Occipital lobe (tissue), 1 donor: ENCODE measurements at regions not wholly inside any gene's neighbourhood (a gene's known extent, or its start where the extent isn't known, plus 50 kb on each side); places are given as distances from the start of the nearest gene placed in this dataset.

ENCODE experiments used
- DNase-seq: peaks from one replicate; lab custom pipeline; 2025; lab: John Stamatoyannopoulos, UW

DNA sequence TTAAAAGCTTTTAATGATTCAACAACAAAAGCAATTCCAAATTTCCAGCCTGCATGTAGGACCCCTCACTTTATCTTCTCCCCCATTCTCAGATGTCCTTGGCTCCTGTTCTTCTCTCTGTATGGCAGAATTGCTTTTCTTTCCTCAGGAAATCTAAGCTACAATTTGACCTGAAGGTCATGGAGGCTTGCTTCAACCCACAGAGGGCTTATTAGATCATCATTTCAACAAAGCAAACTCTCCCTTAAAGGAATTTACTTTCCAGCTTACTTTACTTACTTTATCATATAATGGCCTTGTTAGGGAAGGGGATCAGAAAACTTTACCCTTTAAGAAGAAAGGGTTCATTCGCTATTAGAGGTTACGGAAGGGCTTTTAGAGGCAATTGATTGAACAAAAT, 211.5 kb downstream of the RAD51AP2 start:
- no peak for DNase-seq

DNA sequence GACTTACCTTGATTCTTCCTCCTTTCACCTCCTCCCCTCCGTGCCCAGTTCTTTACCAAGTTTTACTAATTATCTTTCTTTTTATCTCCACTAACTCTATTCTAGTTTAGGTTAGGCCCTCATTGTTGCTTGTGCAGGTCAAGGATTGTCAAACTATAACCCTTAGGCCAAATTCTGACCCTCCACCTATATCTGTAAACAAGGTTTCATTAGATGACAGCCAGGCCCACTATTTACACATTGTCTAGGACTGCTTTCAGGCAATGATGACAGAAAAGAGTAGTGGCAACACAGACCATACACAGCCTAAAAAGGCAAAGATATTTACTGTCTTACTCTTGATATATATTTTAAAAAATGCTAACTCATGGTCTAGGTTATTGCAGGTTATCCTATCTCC, 212.0 kb downstream of the RAD51AP2 start:
- no peak for DNase-seq

DNA sequence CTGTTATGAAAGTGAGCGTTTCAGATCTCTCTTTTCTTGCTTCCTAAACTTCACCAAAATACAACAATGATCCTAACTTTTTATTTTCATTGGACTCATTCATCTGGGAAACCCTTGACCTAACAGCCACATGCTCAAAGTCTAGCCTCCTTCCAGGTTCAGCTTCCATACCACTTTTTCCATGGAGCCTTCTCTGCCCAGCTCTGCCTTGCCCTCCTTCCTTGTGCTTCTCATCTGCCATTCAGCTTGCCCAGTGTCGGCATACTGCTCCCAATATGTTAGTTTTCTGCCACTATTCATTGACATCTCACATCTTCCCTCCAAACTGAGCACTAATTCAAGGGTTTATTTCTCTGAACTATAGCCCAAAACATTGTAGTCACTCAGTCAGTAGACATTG, 214.7 kb downstream of the RAD51AP2 start:
- no peak for DNase-seq

DNA sequence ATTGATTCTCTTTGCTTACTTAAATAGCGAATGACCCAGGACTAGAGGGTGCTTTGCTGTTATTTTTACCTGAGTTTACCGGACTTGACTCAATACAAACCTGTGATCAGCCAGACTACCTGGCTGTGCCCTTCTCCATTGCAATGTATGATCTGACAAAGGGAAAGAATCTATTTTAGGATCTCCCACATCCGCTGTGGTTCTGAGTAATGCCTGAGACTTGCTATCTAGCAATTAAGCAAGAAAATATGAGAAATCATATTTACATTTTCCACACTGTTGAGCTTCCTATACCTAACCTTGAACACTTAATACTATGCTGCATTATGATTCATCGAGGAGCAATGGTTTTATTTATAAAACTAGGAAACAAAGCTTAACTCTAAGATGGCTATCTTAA, 215.2 kb downstream of the RAD51AP2 start:
- no peak for DNase-seq

DNA sequence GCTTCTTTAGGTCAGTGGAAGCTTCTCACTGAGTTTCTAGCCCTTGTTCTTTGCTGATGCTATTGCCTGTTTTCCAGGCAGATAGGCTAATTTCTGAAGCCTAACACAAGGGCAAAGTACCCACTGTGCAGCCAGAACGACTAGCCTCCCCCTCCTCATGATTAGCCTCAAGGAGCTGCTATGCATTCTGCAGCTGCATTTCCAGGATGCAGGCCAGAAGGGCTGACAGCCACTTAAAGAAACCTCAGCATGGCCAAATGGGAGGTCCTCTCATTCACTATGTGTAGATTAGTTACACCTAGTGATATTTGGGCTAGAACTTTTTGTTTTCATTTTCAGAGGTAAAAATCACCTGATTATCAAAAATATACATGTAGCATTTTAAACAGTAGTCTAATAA, 216.0 kb downstream of the RAD51AP2 start:
- no peak for DNase-seq

DNA sequence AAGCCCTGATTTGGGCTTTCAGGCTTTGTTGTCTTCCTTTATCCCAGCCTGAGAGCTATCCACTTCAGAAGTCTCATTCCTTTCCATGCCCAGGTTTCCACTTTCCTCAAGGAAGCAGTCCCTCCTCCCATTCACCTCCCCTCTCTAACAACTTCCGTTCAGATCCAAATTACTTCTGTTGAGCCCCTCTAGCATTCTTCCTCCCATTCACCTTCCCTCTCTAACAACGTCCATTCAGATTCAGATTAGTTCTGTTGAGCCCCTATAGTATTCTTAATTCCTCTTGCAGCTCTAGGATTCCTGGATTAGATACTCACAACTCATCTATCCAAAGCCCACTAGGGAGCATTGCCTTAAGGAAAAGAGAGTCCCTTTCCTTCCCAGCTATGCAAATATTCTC, 216.8 kb downstream of the RAD51AP2 start:
- DNase-seq: no peak

DNA sequence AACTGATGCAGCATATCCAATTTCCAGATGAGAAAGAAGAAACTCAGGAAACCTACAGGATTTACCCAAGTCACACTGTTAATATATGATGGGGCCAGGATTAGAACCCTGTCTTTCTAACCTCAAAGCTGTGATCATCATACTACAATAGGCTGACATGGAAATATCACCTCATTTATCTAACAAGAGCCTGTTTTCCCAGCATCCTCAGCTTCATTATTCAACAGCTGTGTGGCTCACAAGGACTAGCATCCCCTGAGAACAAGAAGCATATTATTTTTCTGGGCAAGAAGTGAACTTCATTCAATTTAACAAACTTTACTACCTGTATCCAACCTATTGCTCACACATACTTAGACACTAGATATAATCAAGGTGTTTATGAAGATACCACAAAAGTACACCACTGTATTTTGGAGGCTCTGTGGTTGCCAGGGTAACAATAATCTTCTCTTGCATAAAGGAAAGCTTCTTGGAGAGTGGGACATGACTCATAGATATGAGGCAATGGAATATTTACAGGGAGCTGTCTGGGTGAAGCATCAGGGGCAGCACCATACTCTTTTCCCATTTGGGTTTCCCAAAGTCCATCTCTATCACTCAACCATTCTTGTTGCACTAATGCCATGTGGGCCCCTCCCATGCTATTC, 218.2 kb downstream of the RAD51AP2 start:
- DNase-seq: no peak

DNA sequence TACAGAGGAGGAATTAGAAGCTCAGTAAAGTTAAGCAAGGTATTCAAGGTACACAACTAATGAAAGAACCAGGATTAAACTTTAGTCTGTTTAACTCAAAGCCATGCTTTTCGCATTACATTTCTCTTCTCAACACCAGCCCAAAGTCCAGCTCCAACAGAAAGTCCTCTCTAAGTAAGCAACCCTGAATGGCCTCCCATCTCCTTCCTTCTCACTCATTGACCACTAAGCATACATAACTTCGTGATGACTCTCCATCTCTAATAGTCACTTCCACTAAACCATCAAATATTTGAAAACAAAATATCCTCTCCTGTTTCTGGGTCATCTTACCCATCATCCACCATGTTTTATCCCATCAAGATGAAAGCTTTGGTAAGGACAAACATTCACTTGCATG, 219.8 kb downstream of the RAD51AP2 start:
- DNase-seq: no peak

DNA sequence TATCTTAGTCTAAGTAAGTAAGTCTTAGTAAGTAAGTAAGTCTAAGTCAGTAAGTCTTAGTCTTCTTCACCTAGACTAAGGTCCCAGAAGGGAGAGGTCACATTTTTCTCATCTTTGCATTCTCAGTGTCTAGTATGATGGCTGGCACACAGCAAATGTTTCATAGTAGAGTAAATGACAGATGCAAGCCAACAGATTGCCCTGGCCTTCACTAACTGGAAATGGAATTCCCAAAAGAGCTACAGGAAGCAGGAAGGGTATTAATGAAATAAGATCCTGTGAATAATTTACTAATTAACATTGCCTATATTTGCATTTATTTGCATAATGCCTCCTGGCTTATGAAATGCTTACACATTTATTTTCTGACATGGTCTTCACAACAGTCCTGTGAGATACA, 221.6 kb downstream of the RAD51AP2 start:
- DNase-seq: no peak

DNA sequence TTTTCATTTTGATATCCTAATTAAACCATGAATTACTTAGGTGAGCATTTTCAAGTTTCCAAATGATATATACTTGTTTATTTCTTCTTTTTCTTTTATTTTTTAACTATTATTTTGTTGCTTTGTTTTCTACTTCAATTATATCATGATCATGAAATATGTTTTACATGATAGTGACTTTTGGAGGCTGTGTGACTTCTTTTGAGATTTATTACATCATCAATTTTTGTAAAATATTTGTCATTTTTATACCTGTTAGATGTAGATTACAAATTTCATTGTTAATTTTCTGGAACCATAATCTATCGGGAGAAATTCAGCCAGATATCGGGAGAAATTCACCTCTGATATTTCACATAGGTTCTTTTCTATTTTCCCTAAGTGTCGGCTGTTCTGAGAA, 228.6 kb downstream of the RAD51AP2 start:
- no peak for DNase-seq

DNA sequence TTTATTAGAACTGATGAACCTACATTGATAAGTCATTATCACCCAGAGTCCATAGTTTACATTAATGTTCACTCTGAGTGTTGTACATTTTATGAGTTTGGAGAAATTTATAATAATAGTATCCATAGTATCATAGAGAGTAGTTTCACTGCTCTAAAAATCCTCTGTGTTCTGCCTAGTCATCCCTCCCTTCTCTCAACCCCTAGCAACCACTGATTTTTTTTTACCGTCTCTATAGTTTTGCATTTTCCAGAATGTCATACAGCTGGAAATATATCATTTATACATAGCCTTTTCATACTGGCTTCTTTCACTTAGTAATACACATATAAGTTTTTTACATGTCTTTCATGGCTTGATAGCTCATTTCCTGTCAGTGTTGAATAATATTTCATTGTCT, 231.1 kb downstream of the RAD51AP2 start:
- no peak for DNase-seq

DNA sequence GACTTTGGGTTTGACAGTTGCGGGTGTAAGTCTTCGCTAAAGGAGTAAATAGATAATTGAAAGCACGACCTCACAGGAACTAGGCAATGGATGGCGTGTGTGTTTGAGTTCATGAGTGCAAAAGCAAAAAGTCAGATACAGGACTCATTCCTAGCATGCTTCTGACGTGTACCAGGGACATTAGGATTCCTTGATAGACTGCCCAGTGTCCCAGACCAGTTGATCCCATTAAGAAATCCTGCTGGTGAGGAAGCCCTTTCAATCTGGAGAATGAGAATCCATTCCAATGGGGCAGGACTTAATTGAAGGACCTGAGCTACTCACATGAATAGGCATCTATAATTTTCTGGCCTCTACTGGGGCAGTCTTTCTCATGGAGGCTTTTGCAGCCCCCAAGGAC, 235.4 kb downstream of the RAD51AP2 start:
- DNase-seq: no peak

DNA sequence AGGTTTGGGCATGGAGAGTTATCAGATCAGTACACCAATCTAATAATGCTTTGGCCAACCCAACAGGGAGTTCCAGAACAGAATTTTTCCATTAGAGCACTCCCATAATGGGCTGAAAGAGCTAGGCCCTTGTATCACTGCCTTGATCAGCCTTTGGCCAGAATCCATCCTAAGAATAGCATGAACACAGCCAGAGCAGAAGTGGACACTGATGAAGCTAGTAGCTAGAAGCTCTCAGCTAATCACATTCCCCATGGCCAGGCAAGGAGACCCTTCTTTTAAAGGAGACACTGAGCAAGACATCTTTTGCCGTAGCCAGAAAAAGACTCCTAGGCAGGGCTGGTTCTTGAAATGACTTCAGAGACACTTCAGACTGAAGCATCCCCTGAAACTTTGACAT, 236.0 kb downstream of the RAD51AP2 start:
- DNase-seq: no peak

DNA sequence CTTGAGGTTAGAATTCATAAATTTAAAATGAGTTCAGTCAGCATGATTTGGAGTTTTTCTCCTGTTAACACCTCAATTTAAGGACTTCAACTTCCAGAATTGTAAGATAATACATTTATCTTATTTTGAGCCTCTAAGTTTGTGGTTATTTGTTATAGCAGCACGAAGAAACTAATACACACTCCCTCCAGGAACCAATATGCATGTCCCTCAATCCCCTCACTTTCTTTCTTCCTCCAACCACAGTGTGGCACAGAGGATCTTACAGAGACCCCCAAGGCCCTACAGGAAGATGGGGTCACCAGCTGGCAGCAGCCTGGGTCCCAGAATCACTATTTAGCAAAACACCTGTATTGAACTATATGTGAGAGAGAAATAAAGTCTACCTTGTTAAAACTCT, 242.0 kb downstream of the RAD51AP2 start:
- no peak for DNase-seq

DNA sequence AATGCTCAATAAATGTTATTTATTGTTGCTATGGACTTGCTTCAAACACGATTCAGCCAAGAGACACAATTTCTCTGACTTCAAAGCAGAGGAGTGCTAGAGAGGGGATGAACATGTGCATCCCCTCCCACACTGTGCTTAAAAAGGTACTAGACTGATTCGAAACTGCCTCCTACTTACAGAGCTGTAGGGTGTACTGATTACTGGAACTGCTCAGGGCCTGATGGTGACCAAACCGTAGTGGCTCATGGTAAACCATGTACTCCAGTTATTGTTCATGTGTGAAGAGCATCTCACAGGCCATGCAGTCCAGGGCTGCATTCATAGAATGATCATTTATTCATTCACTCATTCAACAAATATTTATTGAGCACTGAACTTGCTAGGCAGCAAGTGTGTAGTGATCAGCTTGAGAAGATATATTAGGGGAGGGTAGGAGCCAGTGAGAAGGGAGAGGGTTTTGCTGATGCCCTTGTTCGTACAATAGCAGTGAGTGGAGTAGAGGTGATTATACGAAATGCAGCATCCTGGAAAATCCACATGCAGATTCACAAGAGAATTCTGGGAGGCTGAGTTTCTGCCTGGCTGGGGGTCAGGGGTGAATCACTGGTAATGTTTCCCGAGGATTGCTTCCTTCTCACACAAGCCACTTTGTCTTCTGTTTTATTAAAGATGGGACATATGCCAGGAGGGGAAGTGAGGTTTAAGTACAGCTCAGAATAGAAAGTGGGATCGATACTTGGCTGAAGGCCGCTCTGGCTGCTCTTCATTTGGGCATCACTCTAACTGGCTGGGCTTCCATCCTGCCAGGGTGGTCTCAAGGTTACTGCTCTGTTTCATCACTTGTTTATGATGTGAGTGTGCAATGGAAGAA, 245.4 kb downstream of the RAD51AP2 start:
- no peak for DNase-seq

DNA sequence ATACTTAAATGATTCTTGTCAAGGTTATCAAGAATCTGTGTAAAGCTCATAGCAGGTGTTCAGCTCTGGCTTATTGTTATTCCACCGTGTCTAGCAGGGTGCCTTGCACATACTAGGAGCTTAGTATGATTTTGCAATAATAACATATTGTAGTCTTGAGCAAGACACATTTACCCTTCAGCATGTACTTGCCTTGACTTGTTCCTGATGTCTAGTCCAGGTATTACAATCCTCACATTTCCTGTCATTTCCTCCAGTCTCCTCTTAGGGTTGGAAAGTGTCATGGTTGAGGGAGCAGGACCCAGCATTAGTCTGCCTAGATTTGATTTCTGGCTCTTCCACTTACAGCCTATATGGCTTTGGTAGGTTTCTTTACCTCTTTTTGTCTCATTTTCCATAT, 246.1 kb downstream of the RAD51AP2 start:
- DNase-seq: no peak

DNA sequence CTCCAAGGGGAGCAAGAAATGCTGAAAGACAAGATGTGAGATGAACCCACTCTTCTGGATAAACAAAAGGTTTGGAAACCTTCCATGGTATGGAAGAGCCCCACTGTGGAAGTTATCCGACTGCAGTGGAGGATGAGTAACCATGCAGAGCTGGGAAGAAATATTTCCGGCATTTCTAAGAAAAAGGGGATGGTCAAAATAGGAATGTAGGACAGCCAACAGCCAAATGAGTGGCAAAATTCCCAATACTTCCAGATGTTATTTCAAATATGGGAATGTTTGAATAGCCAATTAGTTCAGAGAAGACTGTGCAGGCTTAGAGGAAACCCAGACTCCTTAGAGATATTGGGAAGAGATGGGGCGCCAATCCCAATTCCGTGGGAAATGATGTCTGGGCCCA, 246.8 kb downstream of the RAD51AP2 start:
- no peak for DNase-seq

DNA sequence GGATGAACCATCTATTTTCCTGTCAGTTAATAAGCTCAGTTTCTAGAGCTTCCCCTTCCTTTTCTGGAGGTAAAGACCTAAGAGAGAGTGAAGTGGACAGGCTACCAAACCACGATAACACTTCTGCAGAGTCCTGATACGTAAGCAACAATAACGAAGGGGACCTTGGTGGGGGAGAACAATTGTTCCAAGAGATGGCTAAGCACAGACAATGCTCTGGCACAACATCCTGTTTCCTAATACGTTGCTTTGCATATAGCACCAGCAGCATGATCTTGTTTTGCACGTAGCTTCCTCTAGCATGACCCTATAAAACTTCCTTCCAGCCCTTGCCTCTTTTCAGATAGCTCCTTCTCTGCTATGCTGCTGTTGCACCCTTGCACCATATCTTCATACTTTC, 247.3 kb downstream of the RAD51AP2 start:
- no peak for DNase-seq

DNA sequence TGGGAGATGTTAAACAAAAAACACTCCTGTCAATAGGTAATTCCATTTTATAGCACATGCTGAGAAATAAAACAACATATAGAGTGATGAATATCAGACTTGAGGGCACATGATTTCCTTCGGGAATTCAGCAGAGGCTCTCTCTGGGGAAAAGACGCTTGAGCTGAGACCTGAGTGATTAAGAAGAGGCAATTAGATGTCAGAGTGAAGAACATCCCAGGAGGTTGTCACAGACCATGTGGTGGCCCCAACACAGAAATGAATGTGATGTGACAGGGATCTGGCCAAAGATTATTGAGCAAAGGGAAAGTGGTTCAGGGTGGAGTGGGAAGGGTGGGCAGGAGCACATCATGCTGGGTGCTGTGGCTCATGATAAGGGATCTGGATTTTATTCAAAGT, 254.7 kb downstream of the RAD51AP2 start:
- no peak for DNase-seq

DNA sequence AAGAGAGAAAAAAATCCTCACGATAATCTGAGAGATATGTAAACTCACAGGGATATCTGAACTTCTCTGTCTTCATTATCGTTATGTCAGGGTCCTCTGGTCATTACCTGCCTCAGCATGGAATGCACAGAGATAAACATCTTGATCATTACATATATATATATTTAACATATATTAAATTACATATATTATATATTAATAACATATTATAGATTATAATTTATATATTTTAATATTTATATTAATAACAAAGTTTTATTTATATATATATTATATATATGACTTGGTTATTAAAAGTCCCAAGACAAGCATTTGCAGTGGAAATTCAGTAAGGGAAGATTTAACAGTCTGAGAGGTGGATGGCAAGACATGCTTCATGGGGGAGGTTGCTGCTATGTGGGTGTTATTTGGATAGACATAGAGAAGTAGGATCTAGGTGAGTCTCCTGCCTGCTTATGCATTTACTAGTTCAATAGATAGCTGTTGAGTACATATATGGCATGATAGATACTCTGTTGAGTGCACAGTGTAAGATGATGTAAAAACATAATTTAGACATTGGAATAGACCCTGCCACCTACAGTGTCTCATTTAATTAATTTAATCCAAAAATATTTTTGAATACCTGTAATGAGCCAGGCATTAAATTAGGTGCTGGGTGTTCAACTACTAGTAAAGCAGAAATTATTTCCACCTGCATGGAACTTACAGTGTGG, 255.2 kb downstream of the RAD51AP2 start:
- DNase-seq: no peak

DNA sequence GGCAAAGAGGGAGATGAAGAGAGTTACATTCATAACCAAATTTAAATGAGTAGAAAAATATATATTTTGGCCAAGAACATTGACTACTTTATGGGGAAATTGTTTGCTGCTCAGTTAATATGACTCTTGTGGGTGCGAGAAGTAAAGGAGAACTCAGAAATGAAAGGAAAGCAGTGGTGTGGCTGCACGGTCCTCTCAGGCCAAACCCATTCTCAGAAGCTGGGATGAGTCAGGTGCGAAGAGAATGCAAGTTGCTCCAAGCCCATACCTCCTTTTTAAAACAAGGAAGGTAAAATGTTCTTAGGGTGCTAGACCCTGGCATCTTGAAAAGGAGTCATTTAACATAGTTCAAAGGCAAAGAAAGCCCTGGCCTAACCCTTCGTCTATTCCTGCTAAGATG, 258.6 kb downstream of the RAD51AP2 start:
- DNase-seq: no peak

DNA sequence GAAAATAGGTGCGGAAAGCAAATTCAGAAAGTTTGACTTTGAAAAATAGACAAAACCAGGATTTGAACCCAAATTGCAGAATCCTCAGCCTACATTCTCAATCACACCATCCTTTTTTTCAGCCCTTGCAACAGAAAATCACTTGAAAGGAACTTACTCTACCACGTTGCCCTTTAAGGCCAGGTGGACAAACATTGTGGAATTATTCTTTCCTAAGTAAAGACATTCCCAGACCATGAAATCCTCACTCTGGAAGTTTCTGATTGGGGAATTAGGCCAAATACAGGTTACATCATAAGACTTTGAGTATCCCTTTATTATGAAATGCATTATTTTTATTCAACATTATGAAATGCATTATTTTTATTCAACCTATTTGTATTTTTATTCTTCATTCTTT, 259.4 kb downstream of the RAD51AP2 start:
- no peak for DNase-seq
